ENCODE measurements at regions not wholly inside any gene's neighbourhood (a gene's known extent, or its start where the extent isn't known, plus 50 kb on each side); places are given as distances from the start of the nearest gene placed in this dataset.

DNA sequence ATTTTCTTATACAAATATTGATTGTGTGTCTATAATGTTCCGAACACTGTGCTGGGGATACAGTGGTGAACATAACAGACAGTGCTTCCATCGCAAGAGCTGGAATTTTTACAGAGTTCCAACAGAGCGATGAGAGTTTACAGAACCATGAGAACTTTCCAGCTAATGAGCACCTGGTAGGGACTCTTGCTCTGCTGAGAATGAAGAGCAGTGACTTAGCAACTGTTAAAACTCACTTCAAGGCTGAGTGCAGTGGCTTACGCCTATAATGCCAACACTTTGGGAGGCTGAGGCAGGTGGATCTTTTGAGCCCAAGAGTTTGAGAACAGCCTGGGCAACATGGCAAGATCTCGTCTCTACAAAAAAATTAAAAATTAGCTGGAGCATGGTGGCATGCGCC lies 113.8 kb upstream of the DIO2 start:
- no peak for DNase-seq (ENCODE audit: low spot score)
- Histone ChIP-seq H3K9me3 (ENCODE audit: low read depth, low read length, poor library complexity, severe bottlenecking) (no peaks in the 10 kb centered on the region), H3K4me1 (ENCODE audit: insufficient read depth, low read length, poor library complexity, severe bottlenecking) (no peaks in the 10 kb centered on the region), H3K4me3 (ENCODE audit: low read depth, low read length, poor library complexity, severe bottlenecking) (no peak overlapping the region), H3K27me3 (replicated peaks; ENCODE audit: insufficient read depth, low read depth, low read length, poor library complexity) (no peaks in the 10 kb centered on the region), H3K36me3 (ENCODE audit: insufficient read depth, low read length, poor library complexity, severe bottlenecking) (no peaks in the 10 kb centered on the region), H3K27ac (ENCODE audit: low read depth, low read length, poor library complexity, severe bottlenecking) (no peak overlapping the region)
- no peak for TF ChIP-seq EZH2 (IDR thresholded peaks at IDR 0.05; ENCODE audit: borderline replicate concordance, low read depth, low read length, poor library complexity, severe bottlenecking)
- TF ChIP-seq, protein P1, sequence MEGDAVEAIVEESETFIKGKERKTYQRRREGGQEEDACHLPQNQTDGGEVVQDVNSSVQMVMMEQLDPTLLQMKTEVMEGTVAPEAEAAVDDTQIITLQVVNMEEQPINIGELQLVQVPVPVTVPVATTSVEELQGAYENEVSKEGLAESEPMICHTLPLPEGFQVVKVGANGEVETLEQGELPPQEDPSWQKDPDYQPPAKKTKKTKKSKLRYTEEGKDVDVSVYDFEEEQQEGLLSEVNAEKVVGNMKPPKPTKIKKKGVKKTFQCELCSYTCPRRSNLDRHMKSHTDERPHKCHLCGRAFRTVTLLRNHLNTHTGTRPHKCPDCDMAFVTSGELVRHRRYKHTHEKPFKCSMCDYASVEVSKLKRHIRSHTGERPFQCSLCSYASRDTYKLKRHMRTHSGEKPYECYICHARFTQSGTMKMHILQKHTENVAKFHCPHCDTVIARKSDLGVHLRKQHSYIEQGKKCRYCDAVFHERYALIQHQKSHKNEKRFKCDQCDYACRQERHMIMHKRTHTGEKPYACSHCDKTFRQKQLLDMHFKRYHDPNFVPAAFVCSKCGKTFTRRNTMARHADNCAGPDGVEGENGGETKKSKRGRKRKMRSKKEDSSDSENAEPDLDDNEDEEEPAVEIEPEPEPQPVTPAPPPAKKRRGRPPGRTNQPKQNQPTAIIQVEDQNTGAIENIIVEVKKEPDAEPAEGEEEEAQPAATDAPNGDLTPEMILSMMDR (conservative IDR thresholded peaks at IDR 0.05; ENCODE audit: low read depth, low read length): no peak
- intact Hi-C loops (cut with micrococcal nuclease; ENCODE audit: unreplicated experiment): no loop called here
- POLR2A ChIA-PET (ENCODE audit: low non-redundant PET): no interaction called here
- CTCF ChIA-PET: no interaction called here
- no TSS peak for BruUV-seq (replicated peaks)

DNA sequence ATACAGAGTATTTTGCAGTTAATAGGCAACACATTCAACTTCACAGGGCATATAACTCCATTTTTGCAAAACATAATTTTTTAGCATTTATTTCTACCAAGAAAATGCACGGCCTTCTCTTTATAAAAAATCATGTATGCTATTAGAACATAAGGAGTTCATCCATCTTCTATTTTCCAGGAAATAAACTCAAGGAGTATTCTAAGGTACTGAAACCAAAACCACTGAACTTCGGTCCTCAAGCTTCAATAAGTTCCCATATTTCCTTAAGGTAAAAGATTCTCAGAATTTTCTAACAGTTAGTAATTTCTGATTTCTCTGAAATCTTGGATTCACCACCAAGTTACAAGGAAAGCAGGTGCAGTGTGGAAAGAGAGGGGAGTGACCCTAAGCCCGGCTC lies 113.3 kb upstream of the DIO2 start:
- POLR2A ChIA-PET (ENCODE audit: low non-redundant PET): no interaction called here

DNA sequence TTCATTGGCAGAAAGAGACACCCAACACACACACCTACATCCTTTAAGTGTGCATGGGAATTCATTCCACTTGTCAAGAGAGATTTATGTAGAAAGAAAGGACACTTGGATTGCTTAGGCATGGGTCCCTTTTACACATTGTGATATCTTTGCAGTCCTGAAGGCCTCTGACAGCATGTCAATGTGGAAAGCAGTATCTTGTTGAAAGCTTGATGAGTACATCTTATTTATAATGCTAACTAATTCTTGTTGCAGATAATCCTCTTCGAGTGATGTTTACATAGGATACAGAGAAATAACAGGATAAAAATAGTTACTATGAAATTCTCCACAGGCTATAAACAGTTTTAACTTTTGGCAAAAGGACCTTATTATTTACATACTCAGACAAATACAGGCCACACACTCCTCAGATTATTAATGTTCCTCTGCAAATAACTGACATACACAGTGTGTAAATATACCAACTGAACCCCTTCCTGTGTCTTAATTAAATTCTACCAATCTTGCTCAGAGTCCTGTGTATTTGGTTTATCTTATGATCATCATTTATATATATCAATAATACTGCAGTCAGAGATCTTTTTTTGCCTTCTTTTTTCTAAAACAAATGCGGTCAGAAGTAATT lies 111.8 kb upstream of the DIO2 start:
- TF ChIP-seq, protein P1 (conservative IDR thresholded peaks at IDR 0.05; ENCODE audit: low read depth, low read length): no peak
- no peak for TF ChIP-seq EZH2 (IDR thresholded peaks at IDR 0.05; ENCODE audit: borderline replicate concordance, low read depth, low read length, poor library complexity, severe bottlenecking)
- Histone ChIP-seq H3K27ac (ENCODE audit: low read depth, low read length, poor library complexity, severe bottlenecking) (no peak overlapping the region), H3K27me3 (replicated peaks; ENCODE audit: insufficient read depth, low read depth, low read length, poor library complexity) (no peaks in the 10 kb centered on the region), H3K4me1 (ENCODE audit: insufficient read depth, low read length, poor library complexity, severe bottlenecking) (no peaks in the 10 kb centered on the region), H3K4me3 (ENCODE audit: low read depth, low read length, poor library complexity, severe bottlenecking) (no peak overlapping the region), H3K36me3 (ENCODE audit: insufficient read depth, low read length, poor library complexity, severe bottlenecking) (no peaks in the 10 kb centered on the region), H3K9me3 (ENCODE audit: low read depth, low read length, poor library complexity, severe bottlenecking) (no peaks in the 10 kb centered on the region)
- DNase-seq (ENCODE audit: low spot score): no peak
- intact Hi-C loops (cut with micrococcal nuclease; ENCODE audit: unreplicated experiment): no loop called here
- CTCF ChIA-PET: no interaction called here
- BruUV-seq (replicated peaks): no TSS peak
- POLR2A ChIA-PET (ENCODE audit: low non-redundant PET): no interaction called here

More for the DNA sequence above, 113.3 kb upstream of the DIO2 start:
- no peak for TF ChIP-seq EZH2 (IDR thresholded peaks at IDR 0.05; ENCODE audit: borderline replicate concordance, low read depth, low read length, poor library complexity, severe bottlenecking)
- TF ChIP-seq, protein P1 (conservative IDR thresholded peaks at IDR 0.05; ENCODE audit: low read depth, low read length): no peak
- Histone ChIP-seq H3K36me3 (ENCODE audit: insufficient read depth, low read length, poor library complexity, severe bottlenecking) (no peaks in the 10 kb centered on the region), H3K4me1 (ENCODE audit: insufficient read depth, low read length, poor library complexity, severe bottlenecking) (no peaks in the 10 kb centered on the region), H3K9me3 (ENCODE audit: low read depth, low read length, poor library complexity, severe bottlenecking) (no peaks in the 10 kb centered on the region), H3K4me3 (ENCODE audit: low read depth, low read length, poor library complexity, severe bottlenecking) (no peak overlapping the region), H3K27ac (ENCODE audit: low read depth, low read length, poor library complexity, severe bottlenecking) (no peak overlapping the region), H3K27me3 (replicated peaks; ENCODE audit: insufficient read depth, low read depth, low read length, poor library complexity) (no peaks in the 10 kb centered on the region)
- no peak for DNase-seq (ENCODE audit: low spot score)
- intact Hi-C loops (cut with micrococcal nuclease; ENCODE audit: unreplicated experiment): no loop called here
- BruUV-seq (replicated peaks): no TSS peak
- CTCF ChIA-PET: no interaction called here
